Myocyte (in vitro differentiated cells): ENCODE measurements at regions not wholly inside any gene's neighbourhood (a gene's known extent, or its start where the extent isn't known, plus 50 kb on each side); places are given as distances from the start of the nearest gene placed in this dataset.

Experiments
- DNase-seq: peaks from one replicate; pipeline ENCODE4 v3.0.0-alpha.2; 2012; ENCODE audit warnings: low read depth

GRCh38 chr22:49423125-49423650 is 404.5 kb downstream of the BRD1 start:
- no peak for DNase-seq

- no peak for DNase-seq
Measured at GRCh38 chr22:49422701-49423100, 405.0 kb downstream of the BRD1 start.

- no peak for DNase-seq
Measured at GRCh38 chr22:49420651-49421050, 407.0 kb downstream of the BRD1 start.

- no peak for DNase-seq
Measured at GRCh38 chr22:49419661-49420060, 408.0 kb downstream of the BRD1 start.

GRCh38 chr22:49418943-49419342 is 408.7 kb downstream of the BRD1 start:
- no peak for DNase-seq

GRCh38 chr22:49418341-49418894 is 409.3 kb downstream of the BRD1 start:
- no peak for DNase-seq

GRCh38 chr22:49417833-49418232 is 409.8 kb downstream of the BRD1 start:
- no peak for DNase-seq

GRCh38 chr22:49417326-49417725 is 410.3 kb downstream of the BRD1 start:
- DNase-seq: no peak

- no peak for DNase-seq
Measured at GRCh38 chr22:49415151-49415951, 412.3 kb downstream of the BRD1 start.

GRCh38 chr22:49413551-49413950 is 414.1 kb downstream of the BRD1 start:
- no peak for DNase-seq

GRCh38 chr22:49413146-49413545 is 414.5 kb downstream of the BRD1 start:
- DNase-seq: no peak

GRCh38 chr22:49412236-49412635 is 415.4 kb downstream of the BRD1 start:
- no peak for DNase-seq

GRCh38 chr22:49411236-49411635 is 416.4 kb downstream of the BRD1 start:
- DNase-seq: no peak

- no peak for DNase-seq
Measured at GRCh38 chr22:49408102-49408836, 419.4 kb downstream of the BRD1 start.

- no peak for DNase-seq
Measured at GRCh38 chr22:49406879-49407587, 420.6 kb downstream of the BRD1 start.

- DNase-seq: no peak
Measured at GRCh38 chr22:49406047-49406650, 421.5 kb downstream of the BRD1 start.

GRCh38 chr22:49405590-49405989 is 422.1 kb downstream of the BRD1 start:
- DNase-seq: no peak

GRCh38 chr22:49404576-49405241 is 423.0 kb downstream of the BRD1 start:
- no peak for DNase-seq

GRCh38 chr22:49404020-49404419 is 423.7 kb downstream of the BRD1 start:
- DNase-seq: no peak

- DNase-seq: no peak
Measured at GRCh38 chr22:49403102-49403501, 424.6 kb downstream of the BRD1 start.

- DNase-seq: no peak
Measured at GRCh38 chr22:49402169-49402568, 425.5 kb downstream of the BRD1 start.
